HPDE6-E6E7 (cell line): ENCODE measurements at regions not wholly inside any gene's neighbourhood (a gene's known extent, or its start where the extent isn't known, plus 50 kb on each side); places are given as distances from the start of the nearest gene placed in this dataset.

Experiments
- DNase-seq: peaks from one replicate; pipeline ENCODE4 v3.0.0; 2011; ENCODE audit warnings: missing footprints; ENCODE audit errors: extremely low spot score

GRCh38 chr2:3960106-3960505, 256.7 kb downstream of the DCDC2C start:
- DNase-seq = no peak

GRCh38 chr2:3962719-3963118, 259.3 kb downstream of the DCDC2C start:
- no peak for DNase-seq

- no peak for DNase-seq
Measured at GRCh38 chr2:3965211-3965610, 261.8 kb downstream of the DCDC2C start.

GRCh38 chr2:3965953-3966352, 262.6 kb downstream of the DCDC2C start:
- no peak for DNase-seq

GRCh38 chr2:3966470-3966869, 263.1 kb downstream of the DCDC2C start:
- DNase-seq = no peak

- no peak for DNase-seq
Measured at GRCh38 chr2:3968736-3969135, 265.4 kb downstream of the DCDC2C start.

GRCh38 chr2:3970791-3971651, 267.6 kb downstream of the DCDC2C start:
- DNase-seq = no peak

GRCh38 chr2:3971652-3972192, 268.3 kb downstream of the DCDC2C start:
- DNase-seq = no peak

- no peak for DNase-seq
Measured at GRCh38 chr2:3972377-3972776, 269.0 kb downstream of the DCDC2C start.

GRCh38 chr2:3974765-3975164, 271.4 kb downstream of the DCDC2C start:
- no peak for DNase-seq

GRCh38 chr2:3981446-3981987, 278.1 kb downstream of the DCDC2C start:
- DNase-seq = no peak

- no peak for DNase-seq
Measured at GRCh38 chr2:3982160-3982559, 278.8 kb downstream of the DCDC2C start.

GRCh38 chr2:3986063-3986462, 282.7 kb downstream of the DCDC2C start:
- DNase-seq = no peak

- DNase-seq = no peak
Measured at GRCh38 chr2:3986530-3987258, 283.3 kb downstream of the DCDC2C start.

- no peak for DNase-seq
Measured at GRCh38 chr2:4002841-4003403, 299.5 kb downstream of the DCDC2C start.

- no peak for DNase-seq
Measured at GRCh38 chr2:4012197-4012596, 308.8 kb downstream of the DCDC2C start.

- DNase-seq = no peak
Measured at GRCh38 chr2:4018535-4018934, 315.2 kb downstream of the DCDC2C start.

GRCh38 chr2:4020153-4020552, 316.8 kb downstream of the DCDC2C start:
- no peak for DNase-seq

GRCh38 chr2:4020649-4021048, 317.3 kb downstream of the DCDC2C start:
- DNase-seq = no peak

- no peak for DNase-seq
Measured at GRCh38 chr2:4024605-4025004, 321.2 kb downstream of the DCDC2C start.

- DNase-seq = no peak
Measured at GRCh38 chr2:4029081-4029480, 325.7 kb downstream of the DCDC2C start.

- no peak for DNase-seq
Measured at GRCh38 chr2:4039896-4040295, 336.5 kb downstream of the DCDC2C start.
